GM19239 (cell line): ENCODE measurements at regions not wholly inside any gene's neighbourhood (a gene's known extent, or its start where the extent isn't known, plus 50 kb on each side); places are given as distances from the start of the nearest gene placed in this dataset.
"Not testable (repeated sequence)": the region's sequence is repeated elsewhere in the genome, so short reads cannot be mapped to it uniquely, and the experiment has no call there.

Source experiments
- DNase-seq: peaks from one replicate; pipeline ENCODE4 v3.0.0; 2011; ENCODE audit warnings: low spot score; ENCODE audit not compliant: insufficient read length
- FAIRE-seq: peaks from 2 replicates; lab custom pipeline; 2011; peaks lifted over from hg19 to GRCh38; lab: Jason Lieb, UNC

DNA sequence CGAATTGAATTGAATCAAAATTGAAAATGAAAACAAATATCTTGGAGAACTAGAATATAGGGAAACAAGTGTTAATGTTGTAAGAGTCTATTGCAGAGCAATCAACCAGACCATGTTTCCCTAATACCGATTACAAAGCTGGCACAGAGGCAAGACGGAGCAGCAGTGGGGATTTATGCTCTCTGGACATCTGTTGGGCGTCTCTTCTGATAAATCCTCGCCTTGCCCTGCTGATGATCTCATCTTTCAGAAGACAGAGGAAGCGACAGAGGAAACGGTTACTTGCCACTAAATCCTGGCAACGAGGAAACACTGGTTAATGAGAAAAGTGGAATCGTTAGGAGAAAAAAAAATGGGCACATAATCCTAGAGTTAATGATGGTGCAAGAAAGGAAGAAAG is 112.4 kb upstream of the RRN3 start:
- FAIRE-seq = not testable (repeated sequence)

DNA sequence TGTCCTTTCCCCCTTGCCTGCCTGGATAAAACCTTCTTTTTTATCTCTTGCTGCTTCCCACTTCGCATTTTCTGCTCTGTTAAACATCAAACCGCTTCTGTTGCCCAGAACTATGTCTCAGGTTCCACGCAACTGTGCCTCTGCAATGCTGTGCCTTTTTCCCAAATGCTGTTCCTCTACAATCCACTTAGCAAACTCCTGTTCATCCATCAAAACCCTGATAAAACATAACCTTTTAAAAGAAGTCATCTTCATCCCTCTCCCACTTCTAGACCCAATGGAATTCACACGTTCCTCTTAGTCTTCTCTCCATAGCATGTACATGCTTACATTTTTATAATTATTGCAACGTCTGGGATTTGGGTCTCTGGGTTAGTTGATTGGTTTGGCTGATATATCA is 111.9 kb upstream of the RRN3 start:
- FAIRE-seq, DNase-seq: not testable (repeated sequence)

More for the DNA sequence above, 112.4 kb upstream of the RRN3 start:
- DNase-seq = not testable (repeated sequence)

DNA sequence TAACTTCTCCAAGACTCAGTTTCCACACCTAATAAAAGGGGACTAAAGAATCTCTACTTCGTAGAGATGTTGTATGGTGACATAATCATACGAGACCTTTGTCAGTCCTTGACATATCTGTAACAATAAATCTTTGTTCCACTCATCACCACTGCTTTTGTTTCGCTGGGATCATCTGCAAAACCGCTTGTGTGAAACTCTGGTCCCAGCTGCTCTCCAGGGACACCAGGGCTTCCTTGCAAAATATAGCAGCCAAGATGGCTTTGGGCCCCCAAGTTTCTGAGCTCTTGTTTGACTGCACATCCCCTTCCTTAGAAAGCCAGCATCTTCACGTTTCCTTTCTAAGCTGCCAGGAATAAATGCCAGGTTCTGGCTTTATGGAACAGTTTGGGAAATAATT is 110.5 kb upstream of the RRN3 start:
- FAIRE-seq = not testable (repeated sequence)

GRCh38 chr16:15192813-15193212 is 98.7 kb upstream of the RRN3 start:
- not testable (repeated sequence) for DNase-seq, FAIRE-seq

More for the DNA sequence above, 110.5 kb upstream of the RRN3 start:
- DNase-seq = not testable (repeated sequence)

- DNase-seq, FAIRE-seq: not testable (repeated sequence)
These were observed 98.1 kb upstream of the RRN3 start for GRCh38 chr16:15192197-15192596.

DNA sequence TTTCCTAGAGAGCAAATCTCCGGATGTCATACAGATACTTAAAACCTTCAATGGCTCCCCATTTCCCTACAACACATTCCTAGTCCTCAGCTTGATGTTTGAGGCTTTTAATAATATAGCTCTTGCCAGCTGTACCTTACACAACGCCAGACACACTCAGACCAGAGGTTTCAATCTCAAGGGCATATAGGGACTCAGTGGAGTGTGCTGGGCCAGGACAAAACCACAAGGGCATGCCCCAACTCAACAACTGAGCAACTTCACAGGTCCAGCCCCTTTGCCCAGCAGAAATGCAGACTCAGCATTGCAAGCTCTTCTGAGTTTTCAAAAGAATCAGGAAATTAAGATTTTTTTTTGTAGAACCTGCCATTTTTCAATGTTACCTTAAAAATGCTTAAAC is 95.4 kb upstream of the RRN3 start:
- DNase-seq, FAIRE-seq: not testable (repeated sequence)
